NCI-H526 treated with DMSO at 0.1 percent for 48 hours (cell line): ENCODE measurements at regions not wholly inside any gene's neighbourhood (a gene's known extent, or its start where the extent isn't known, plus 50 kb on each side); places are given as distances from the start of the nearest gene placed in this dataset.
"Not testable (repeated sequence)": the region's sequence is repeated elsewhere in the genome, so short reads cannot be mapped to it uniquely, and the experiment has no call there.

Experiments used
- DNase-seq: peaks from one replicate; lab custom pipeline; 2025; lab: John Stamatoyannopoulos, UW

GRCh38 chr14:84298663-84299195, 1231.2 kb upstream of the FLRT2 start:
- DNase-seq: no peak

- DNase-seq: no peak
Observed at GRCh38 chr14:84303140-84303539, 1226.8 kb upstream of the FLRT2 start.

GRCh38 chr14:84312551-84312950, 1217.4 kb upstream of the FLRT2 start:
- DNase-seq: no peak

- DNase-seq: no peak
Observed at GRCh38 chr14:84323450-84323849, 1206.5 kb upstream of the FLRT2 start.

- no peak for DNase-seq
Observed at GRCh38 chr14:84323978-84324377, 1206.0 kb upstream of the FLRT2 start.

- no peak for DNase-seq
Observed at GRCh38 chr14:84336433-84336832, 1193.5 kb upstream of the FLRT2 start.

GRCh38 chr14:84340938-84341337, 1189.0 kb upstream of the FLRT2 start:
- peak; percentile 64 for DNase-seq

GRCh38 chr14:84341867-84342266, 1188.1 kb upstream of the FLRT2 start:
- not testable (repeated sequence) for DNase-seq

GRCh38 chr14:84343656-84344055, 1186.3 kb upstream of the FLRT2 start:
- DNase-seq: no peak

- no peak for DNase-seq
Observed at GRCh38 chr14:84351646-84352045, 1178.3 kb upstream of the FLRT2 start.

GRCh38 chr14:84361476-84361875, 1168.5 kb upstream of the FLRT2 start:
- DNase-seq: no peak

GRCh38 chr14:84375235-84375634, 1154.7 kb upstream of the FLRT2 start:
- no peak for DNase-seq

GRCh38 chr14:84390010-84390409, 1139.9 kb upstream of the FLRT2 start:
- no peak for DNase-seq

- no peak for DNase-seq
Observed at GRCh38 chr14:84397631-84398030, 1132.3 kb upstream of the FLRT2 start.

- no peak for DNase-seq
Observed at GRCh38 chr14:84399296-84399910, 1130.5 kb upstream of the FLRT2 start.

GRCh38 chr14:84401631-84402030, 1128.3 kb upstream of the FLRT2 start:
- DNase-seq: no peak

- no peak for DNase-seq
Observed at GRCh38 chr14:84403585-84403984, 1126.4 kb upstream of the FLRT2 start.

- DNase-seq: no peak
Observed at GRCh38 chr14:84404246-84404645, 1125.7 kb upstream of the FLRT2 start.

- no peak for DNase-seq
Observed at GRCh38 chr14:84409435-84409834, 1120.5 kb upstream of the FLRT2 start.

GRCh38 chr14:84410344-84410743, 1119.6 kb upstream of the FLRT2 start:
- no peak for DNase-seq

GRCh38 chr14:84420221-84420620, 1109.7 kb upstream of the FLRT2 start:
- DNase-seq: no peak

GRCh38 chr14:84421621-84422020, 1108.3 kb upstream of the FLRT2 start:
- no peak for DNase-seq

- DNase-seq: no peak
Observed at GRCh38 chr14:84425968-84426367, 1104.0 kb upstream of the FLRT2 start.

GRCh38 chr14:84432676-84433075, 1097.3 kb upstream of the FLRT2 start:
- DNase-seq: no peak
